ENCODE measurements at regions not wholly inside any gene's neighbourhood (a gene's known extent, or its start where the extent isn't known, plus 50 kb on each side); places are given as distances from the start of the nearest gene placed in this dataset.

DNA sequence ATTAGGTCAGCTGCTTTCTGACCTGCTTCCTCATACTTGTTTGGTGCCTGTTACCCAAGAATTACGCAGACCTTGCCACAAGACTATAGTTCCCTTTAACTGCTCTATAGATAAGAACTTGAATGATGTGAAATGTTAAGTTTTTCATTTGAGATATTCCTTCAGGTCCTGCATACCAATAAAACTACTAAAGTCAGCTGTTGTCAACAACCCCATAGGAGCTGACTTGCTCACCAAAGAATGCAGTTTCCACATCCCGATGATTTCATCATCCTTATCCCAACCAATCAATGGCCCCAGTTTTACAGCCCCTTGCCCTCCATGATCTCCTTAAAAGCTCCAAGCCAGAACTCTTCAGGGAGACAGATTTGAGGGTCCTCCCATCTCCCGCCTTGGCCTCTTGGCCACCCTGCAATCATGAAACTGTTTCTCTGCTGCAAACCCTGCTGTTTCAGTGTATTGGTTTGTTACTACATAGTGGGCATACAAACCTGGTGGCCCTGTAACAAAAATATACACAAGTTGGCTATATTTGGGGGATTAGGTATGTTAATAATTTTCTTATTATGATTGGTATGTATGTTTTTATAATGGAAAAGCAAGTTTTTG lies 396.3 kb upstream of the CHST9 start:
- no peak overlapping the region for H3K27ac ChIP-seq
- H3K36me3 ChIP-seq = no peaks in the 10 kb centered on the region
- TF ChIP-seq POLR2A (IDR thresholded peaks at IDR 0.05) = no peak
- TF ChIP-seq, protein P1, sequence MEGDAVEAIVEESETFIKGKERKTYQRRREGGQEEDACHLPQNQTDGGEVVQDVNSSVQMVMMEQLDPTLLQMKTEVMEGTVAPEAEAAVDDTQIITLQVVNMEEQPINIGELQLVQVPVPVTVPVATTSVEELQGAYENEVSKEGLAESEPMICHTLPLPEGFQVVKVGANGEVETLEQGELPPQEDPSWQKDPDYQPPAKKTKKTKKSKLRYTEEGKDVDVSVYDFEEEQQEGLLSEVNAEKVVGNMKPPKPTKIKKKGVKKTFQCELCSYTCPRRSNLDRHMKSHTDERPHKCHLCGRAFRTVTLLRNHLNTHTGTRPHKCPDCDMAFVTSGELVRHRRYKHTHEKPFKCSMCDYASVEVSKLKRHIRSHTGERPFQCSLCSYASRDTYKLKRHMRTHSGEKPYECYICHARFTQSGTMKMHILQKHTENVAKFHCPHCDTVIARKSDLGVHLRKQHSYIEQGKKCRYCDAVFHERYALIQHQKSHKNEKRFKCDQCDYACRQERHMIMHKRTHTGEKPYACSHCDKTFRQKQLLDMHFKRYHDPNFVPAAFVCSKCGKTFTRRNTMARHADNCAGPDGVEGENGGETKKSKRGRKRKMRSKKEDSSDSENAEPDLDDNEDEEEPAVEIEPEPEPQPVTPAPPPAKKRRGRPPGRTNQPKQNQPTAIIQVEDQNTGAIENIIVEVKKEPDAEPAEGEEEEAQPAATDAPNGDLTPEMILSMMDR (IDR thresholded peaks at IDR 0.05) = no peak
- no peaks in the 10 kb centered on the region for H3K4me1 ChIP-seq
- no peak for ATAC-seq
- H3K4me3 ChIP-seq = no peak overlapping the region
- DNase-seq = no peak
- H3K27me3 ChIP-seq = no peaks in the 10 kb centered on the region
- peaks cover 0 to 20% (median 14%) of the 10 kb centered on the region in 12 donors for H3K9me3 ChIP-seq
- WGBS, 4 donors = 88 to 93% (median 91%) methylated on average over 3 of the region's 3 CpGs
- intact Hi-C loops (cut with DNase I) = no loop called here

DNA sequence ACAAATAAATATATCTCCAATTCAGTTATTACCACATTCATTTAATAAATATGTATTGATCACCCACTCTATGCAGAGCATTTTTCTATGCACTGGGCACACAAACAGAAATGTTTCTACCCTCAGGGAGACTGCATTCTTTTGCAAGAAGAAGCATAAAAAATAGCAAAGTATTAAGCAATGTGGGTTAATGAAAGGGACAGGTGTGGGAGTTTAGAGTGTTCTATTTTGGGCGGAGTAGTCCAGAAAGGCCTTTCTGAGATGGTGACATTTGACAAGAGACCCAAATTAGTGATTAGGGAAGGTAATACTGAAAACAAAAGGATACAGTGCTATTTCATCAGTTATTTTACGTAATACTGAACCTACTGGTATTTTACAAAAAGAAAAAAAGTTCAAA lies 394.3 kb upstream of the CHST9 start:
- intact Hi-C loops (cut with DNase I) = no loop called here
- no peak for ATAC-seq
- H3K27ac ChIP-seq = no peak overlapping the region

DNA sequence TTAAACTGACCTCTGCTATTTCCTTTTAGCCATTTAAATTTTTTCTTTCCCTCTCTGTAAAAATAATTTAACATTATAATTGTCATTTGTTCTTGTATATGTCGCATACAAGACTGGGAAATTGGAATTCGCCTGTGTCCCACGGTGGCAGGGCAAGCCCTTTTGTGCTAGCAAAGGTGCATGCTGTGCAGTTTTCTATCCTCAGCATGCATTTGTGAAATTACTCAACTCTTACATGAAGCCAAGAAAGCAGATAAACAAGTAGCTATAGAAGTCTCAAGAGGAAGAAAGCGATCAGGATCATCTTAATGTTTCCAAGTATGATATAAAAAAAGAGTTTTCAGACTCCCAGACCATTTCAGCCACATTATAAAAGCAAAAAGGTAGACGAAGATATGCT lies 392.6 kb upstream of the CHST9 start:
- Histone ChIP-seq H3K4me3 (no peak overlapping the region), H3K27ac (no peak overlapping the region), H3K27me3 (no peaks in the 10 kb centered on the region), H3K36me3 (no peaks in the 10 kb centered on the region), H3K4me1 (no peaks in the 10 kb centered on the region), H3K9me3 (peaks cover 0 to 20% (median 14%) of the 10 kb centered on the region in 12 donors)
- TF ChIP-seq, protein P1 (IDR thresholded peaks at IDR 0.05) = no peak
- TF ChIP-seq POLR2A (IDR thresholded peaks at IDR 0.05) = no peak
- WGBS, 4 donors = 51 to 62% (median 59%) methylated on average over 5 of the region's 5 CpGs
- intact Hi-C loops (cut with DNase I) = no loop called here
- ATAC-seq (no peak), DNase-seq (no peak)

More for the DNA sequence above, 394.3 kb upstream of the CHST9 start:
- no peak for DNase-seq
- Histone ChIP-seq H3K36me3 (no peaks in the 10 kb centered on the region), H3K27me3 (no peaks in the 10 kb centered on the region), H3K9me3 (peaks cover 0 to 20% (median 14%) of the 10 kb centered on the region in 12 donors), H3K4me3 (no peak overlapping the region), H3K4me1 (no peaks in the 10 kb centered on the region)
- TF ChIP-seq POLR2A (IDR thresholded peaks at IDR 0.05) = no peak
- TF ChIP-seq, protein P1 (IDR thresholded peaks at IDR 0.05) = no peak
- 83 to 92% (median 89%) methylated on average over 2 of the region's 2 CpGs for WGBS, 4 donors

DNA sequence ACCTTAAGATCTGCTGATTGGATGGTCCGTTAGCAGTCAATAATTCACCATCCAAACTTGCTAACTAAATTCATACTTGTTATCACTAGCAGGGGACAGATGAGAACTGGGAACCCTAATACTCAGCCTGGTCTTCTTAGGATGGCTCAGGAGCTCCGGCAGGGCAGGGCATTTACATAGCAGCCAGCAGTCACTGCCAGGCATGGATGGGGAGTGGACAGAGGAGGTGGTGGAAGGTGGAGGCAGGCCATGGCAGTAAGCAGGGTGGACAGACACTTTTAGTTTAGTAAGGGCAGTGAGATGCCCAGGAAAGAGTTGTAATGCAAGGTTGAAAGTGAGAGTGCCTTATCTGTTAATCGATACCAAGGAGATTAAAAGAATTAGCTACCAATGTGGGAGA lies 392.2 kb upstream of the CHST9 start:
- H3K27ac ChIP-seq = no peak overlapping the region
- H3K4me3 ChIP-seq = no peak overlapping the region
- no peak for DNase-seq
- WGBS, 4 donors = 66 to 74% (median 67%) methylated on average over 3 of the region's 3 CpGs
- ATAC-seq = no peak
- H3K4me1 ChIP-seq = no peaks in the 10 kb centered on the region
- no peaks in the 10 kb centered on the region for H3K27me3 ChIP-seq
- no peaks in the 10 kb centered on the region for H3K36me3 ChIP-seq
- no peak for TF ChIP-seq POLR2A (IDR thresholded peaks at IDR 0.05)
- TF ChIP-seq, protein P1 (IDR thresholded peaks at IDR 0.05) = no peak
- H3K9me3 ChIP-seq = peaks cover 0 to 16% (median 12%) of the 10 kb centered on the region in 12 donors
- intact Hi-C loops (cut with DNase I) = no loop called here
